HG02884 (cell line): ENCODE measurements at regions not wholly inside any gene's neighbourhood (a gene's known extent, or its start where the extent isn't known, plus 50 kb on each side); places are given as distances from the start of the nearest gene placed in this dataset.
A peak's percentile ranks its signal among the peaks of the same experiment; 100 is the strongest.

Source experiments
- ATAC-seq: cut with Tn5 transposase; IDR thresholded peaks from one replicate; pipeline ENCODE4 v1.9.1; 2021; ENCODE audit warnings: mild to moderate bottlenecking, moderate library complexity; ENCODE audit not compliant: unreplicated experiment

DNA sequence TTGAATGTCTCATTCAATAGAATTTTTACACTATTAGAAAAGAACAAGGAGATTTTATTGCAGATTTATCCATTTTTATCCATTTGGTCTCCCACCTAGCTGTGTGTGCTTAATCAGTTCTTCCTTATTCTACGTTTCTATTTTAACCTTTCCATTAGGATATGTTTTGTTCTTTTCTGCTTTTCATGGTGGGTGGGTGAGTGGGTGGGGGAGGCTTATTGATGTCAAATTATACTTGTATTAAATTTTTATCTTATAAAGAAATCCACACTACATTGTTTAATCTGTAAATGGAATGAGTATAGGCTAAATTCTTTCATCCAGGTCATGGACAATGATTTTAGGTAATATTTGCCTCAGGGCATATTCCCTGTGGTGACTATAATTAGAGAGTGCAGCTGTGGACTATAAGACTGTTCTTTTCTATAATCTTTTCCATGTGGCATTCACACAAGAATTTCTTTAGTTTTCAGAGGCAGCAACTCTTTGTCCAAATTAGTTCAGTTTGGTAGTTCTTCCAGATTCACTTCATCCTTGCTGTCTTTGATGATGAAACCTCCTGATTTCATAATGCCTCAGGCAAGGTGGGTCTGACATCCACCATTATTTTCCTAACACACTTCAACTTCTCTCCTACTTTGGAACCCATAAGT, 2451.8 kb downstream of the PCDH7 start:
- no peak for ATAC-seq

DNA sequence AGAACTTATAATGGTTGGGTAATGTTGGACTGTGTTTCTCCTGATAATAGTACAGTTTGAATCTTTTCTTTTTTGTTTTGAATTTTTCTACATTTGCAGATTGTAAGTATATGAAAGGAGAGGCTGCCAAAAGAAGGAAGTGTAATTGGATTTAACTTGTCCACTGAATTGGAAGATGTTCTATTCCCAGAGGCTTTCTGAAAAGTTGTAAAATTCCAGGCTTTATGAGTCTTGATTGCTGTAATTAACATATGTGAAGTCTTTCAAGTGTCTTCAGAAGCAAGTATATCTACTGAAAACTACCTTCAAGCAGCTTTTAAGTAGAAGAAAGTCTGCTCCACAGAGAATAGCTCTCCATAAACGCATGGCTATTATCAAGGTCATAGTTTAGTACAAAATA, 2456.4 kb downstream of the PCDH7 start:
- no peak for ATAC-seq

DNA sequence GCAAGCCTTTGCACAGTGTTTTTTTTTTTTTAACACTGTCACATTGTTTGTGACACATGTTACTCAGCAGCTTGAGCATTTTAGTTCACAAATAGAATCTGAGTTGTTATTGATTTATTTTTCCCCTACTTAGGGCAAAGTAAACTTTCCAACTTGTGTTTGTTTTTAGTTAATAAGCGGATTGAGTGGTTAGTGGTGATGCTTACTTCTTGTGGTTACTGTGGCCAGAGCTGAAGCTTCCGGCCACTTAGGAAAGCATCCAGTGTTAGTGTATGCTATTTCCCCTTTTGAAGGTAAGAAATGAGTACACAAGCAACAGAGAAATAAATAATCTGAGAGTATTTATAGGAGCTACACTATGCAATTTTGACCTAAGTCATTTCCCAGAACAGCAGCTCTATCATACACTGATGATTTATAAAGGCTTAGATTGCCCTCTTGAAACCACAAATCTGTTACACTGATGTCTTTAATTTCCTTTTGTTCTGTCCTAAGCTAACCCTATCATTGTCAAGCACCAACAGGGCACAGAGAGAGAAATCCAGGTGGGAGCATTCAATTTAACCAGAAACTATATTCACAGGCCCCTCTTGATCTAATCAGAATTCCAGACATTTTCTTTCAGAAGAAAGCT, 2464.6 kb downstream of the PCDH7 start:
- peak; percentile 83 for ATAC-seq

DNA sequence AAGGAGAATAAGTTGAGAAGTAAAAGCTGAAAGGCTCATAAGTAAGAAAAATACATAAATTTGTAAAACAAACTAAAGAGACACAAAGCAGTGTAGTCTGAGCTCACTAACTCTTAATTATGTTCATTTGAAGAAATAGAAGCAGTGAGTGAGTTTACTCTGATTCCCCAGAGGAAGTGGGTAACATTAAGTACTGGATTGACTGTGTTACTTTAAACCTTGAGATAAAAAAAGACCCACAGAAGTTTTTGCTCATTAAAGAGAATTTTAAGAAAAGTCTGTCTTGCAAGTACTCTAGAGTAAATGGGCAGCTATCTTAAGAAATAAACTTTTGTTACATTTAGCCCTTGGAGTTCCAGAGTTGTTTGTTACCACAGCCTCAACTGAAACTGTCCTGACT, 2466.9 kb downstream of the PCDH7 start:
- peak; percentile 37 for ATAC-seq

DNA sequence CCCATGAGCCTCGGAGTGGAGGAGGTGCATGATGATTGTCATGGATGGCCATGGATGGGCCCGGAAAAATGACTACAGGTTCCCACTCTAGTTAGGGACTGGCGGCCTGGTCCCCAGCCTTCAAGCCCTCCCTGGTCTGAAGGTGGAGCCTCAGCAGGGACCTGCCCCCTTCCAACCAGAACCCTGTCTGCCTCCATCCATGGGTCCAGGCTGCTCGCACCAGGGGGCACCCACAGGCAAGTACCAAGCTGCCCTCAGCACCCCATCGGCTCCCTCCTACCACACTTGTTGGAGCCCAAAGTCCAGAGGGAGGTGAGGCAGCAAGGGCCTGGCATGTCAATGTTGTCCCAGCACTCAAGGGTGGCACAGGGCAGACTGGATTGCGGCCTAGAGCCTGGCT, 2468.6 kb downstream of the PCDH7 start:
- no peak for ATAC-seq

DNA sequence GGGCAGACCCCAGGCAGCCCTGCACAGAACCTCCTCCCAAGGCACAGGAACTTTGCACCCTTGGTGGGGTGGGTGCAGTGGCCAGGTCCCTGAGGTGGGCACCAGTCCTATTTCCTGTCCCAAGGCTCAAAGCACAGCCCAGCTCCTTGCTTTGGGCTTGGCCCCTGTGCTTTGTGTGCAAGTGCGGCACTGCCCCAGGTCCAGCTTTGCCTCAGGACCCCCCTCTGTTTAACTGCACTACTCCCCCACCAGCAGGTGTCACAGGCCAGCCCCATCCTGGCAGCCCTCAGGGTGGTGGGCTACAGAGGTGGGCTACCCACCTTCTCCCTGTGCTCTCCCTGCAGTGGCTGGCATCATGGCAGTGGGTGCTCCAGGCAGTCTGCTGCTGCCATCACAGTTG, 2469.0 kb downstream of the PCDH7 start:
- ATAC-seq: no peak

DNA sequence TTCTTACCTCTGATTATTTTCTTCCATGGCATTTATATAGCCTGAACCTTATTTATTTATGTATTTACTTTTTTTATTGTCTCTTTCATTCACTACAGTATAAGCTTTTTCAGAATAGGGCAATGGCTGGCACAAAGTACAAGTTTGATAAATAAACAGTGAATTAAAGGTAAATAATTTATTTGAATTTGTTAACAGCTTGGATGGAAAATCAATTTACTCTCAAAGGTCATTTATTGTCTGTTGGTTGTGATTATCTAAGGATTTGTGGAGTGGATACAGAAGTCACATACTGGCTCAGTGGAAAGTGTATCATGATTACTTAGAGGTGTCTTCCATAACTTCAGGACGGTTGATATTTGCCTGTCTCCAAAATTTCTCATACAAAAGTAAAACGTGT, 2472.9 kb downstream of the PCDH7 start:
- no peak for ATAC-seq

DNA sequence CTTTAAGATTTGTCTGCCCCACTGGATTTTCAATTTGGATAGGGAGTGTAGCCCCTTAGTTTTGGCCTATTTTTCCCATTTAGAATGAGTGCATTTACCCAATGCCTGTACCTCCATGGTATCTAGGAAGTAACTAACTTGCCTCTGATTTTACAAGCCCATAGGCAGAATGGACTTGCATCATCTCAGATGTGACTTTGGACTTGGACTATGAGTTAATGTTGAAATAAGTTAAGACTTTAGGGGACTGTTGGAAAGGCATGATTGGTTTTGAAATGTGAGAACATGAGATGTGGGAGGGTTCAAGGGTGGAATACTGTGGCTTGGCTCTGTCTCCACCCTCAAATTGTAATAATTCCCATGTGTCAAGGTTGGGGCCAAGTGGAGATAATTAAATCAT, 2480.2 kb downstream of the PCDH7 start:
- no peak for ATAC-seq

DNA sequence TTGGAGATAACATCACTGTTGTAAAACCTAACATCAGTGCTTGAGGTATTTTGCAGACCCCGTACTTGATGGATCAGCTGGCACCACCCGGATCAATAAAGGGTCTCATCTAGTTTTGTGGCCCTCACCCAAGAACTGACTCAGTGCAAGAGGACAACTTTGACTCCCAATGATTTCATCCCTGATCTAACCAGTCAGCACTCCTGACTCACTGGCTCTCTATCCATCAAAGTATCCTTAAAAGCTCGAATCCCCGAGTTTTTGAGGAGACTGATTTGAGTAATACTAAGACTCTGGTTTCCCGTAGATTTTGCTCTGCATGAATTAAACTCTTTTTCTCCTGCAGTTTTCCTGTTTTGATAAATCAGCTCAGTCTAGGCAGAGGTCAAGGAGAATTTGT, 2498.1 kb downstream of the PCDH7 start:
- ATAC-seq: no peak

DNA sequence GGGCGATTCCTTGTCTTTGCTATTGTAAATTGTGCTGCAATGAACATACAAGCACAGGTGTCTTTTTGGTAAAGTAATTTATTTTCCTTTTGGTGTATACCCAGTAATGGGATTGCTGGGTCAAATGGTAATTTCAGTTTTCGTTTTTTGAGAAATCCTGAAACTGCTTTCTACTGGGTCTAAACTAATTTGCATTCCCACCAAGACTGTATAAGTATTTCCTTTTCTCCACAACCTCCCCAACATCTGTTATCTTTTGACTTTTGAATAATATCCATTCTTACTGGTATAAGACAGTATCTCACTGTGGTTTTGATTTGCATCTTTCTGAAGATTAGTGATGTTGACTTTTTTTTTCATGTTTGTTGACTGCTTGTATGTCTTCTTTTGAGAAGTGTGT, 2506.0 kb downstream of the PCDH7 start:
- ATAC-seq: no peak

DNA sequence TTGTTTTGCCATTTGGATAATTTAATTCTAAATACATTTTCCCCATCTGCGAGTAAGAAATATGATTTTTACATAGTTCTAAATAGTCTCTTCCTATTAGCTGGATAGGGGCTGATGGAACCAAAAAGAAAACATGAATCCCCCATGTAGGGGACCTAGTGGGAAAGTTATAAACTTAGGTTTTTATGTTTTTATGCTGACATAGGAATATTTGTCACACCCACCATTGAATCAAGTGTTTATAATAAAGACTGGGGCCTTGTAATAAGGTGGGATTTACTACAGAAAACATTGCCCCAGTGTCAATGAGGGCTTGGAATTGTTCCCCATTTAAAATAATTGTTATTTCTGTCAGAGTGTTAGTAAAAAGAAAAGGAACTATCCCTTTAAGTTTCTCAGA, 2506.6 kb downstream of the PCDH7 start:
- ATAC-seq: no peak

DNA sequence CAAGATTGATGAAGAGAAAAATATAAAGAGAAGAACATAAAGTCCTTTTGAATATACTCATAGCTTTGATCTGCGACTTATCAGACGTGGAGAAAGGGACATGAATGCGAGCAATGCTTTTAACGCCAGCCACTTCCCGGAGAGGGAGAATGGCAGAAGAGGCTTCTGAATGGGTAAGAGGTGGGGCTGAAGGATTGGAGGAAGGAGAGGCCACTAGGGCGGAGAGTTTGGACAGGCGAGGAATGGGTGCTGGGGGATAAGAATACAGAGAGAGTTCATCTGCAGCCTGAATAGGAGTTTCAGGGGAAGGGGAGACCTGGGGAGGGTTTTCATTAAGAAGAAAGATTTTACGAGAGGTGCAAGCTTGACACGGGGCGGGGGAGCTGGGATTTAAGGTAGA, 2534.9 kb downstream of the PCDH7 start:
- ATAC-seq: no peak

DNA sequence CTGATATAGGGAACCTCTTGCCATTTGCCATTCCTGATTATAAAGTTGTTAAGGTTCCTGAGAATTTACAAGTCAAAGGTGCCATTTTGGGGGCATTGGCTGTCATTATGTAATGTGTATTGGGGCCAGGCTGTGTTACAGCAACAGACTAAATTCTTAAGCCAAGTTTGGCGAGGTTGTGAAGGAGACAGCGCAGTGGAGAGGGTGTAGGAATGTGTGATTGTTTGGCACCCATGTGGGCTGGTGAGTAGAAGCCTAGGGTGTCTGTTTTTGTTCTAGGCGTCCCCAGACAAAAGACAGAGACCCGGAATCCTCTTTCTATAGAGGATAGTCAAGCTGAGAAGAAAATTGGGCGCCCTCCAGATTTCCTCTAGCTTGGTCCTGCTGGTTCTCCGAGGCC, 2535.3 kb downstream of the PCDH7 start:
- ATAC-seq: no peak

DNA sequence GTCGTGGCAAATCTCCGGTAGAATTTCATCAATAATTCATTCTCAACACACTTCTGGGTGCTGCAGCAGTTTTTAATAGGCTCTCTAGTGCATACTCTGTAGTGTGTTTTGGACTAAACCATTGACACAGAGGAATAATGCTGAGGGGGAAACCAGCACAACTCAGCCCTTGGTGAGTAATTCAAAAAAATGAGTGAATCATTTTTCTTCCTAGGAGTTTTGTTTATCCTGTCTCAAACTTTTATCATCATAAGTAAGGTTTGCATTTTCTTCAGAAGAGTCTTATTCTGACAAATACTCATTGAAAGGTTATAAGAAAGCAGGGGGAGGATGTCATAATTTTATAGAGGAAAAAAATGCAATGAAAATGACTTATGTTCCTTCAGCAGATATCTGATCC, 2542.7 kb downstream of the PCDH7 start:
- no peak for ATAC-seq

DNA sequence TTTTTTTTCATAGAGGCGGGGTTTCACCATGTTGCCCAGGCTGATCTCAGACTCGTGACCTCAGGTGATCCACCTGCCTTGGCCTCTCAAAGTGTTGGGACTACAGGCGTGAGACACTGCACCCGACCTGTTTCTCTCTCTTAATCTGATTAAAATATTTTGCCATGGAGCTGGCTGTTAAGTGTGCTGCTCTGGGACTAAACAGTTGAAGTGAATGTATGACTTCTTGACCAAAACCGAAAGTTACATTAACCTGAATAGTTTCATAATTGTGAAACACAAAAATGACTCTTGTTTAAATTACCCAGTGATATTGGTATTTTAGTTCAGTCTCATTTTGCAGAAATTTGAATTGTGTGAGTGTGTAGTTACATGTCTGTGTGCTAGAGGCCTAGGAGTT, 2548.6 kb downstream of the PCDH7 start:
- ATAC-seq: no peak

DNA sequence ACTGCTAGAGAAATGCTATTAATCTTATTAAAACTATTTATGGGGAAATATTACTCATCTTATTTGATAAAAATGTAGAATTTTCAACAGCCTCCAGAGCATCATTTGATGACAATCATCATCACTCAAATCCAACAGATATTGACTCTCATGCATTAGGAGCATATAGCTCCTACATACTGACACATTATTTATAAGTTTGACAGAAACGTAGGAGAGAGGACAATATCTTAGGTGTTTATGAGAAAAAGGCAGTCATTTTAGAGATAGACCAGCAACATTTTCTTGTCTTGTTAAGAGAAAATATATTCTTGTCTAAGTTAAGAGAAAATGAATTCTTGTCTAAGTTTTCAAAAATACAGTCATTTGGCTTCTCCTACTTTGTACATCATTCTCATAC, 2550.2 kb downstream of the PCDH7 start:
- no peak for ATAC-seq

DNA sequence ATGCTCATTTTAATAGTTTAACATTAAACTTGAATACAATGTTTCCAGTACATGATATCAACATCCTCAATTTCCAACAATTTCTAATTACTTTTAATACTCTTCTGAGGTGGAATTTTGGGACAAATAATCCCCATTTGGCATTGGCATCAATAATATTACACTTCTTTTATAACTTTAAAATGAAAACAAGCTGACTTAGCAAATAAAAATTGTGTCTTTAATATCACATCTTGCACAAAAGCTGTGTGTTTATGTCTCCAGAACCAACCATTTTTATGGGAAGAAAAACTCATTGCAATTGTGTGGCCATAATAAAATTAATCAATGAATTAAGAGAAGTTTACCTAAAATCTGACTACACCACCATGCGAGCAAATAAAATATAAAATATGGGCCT, 2552.6 kb downstream of the PCDH7 start:
- no peak for ATAC-seq

DNA sequence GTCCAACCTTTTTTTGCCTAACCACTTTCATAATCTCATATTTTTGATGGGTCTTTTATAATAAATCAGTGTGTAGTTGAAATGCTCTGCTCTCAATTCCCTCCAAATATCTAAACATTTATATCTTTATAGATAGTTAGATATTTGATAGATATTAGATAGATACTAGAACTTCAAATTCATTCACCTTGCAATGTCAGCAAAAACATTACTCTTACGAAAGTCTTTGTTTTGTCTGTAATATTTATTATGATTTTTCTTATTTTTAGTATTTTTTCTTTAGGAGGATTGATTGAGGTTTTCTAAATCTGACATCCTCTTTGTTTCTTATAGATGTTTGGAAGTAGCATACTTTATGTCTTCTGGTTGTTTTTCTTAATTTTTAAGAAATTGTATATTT, 2563.6 kb downstream of the PCDH7 start:
- no peak for ATAC-seq

DNA sequence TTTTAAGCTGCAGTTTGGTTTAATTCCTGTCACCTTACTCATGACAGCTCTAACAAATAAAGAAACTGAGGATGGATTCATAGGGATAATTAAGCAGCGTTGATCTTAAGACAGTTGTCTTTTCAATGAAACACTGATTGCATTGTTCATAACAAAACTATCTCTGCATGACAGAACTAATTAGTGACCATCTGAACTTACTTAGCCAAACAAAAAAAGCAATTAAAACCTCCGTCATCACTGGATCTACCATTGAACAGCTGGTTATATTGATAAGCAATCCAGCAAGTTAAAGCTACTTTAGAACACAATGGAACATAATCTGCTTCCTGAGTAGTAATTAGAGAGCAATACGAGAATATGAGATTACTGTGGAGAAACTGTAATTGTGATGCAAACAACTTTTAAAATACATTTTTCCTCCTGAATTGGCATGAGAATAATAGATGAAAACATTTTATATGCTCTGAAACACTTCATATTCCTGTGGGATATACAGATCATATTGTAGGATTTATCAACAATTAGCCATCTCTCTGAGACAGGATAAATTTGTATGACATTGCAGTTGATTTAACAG, 2576.8 kb downstream of the PCDH7 start:
- ATAC-seq: no peak

DNA sequence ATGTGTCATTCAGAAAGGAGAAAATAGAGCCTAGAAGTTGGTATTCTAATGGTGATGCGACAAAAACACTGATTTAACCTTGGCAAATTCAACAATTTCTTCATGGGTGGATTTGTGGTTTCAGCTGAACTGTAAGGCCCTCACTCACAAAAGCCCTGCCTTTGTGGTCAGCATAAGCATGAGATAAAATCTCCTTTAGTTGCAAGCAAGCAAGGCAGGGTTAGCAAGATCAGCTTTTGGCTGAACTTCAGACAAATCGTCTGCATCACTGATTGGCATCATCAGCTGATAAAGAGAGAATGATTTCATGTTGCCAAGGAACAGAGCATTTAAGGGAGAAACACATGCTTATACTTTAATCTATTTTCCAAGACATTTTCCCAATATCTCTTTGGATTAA, 2582.2 kb downstream of the PCDH7 start:
- no peak for ATAC-seq

DNA sequence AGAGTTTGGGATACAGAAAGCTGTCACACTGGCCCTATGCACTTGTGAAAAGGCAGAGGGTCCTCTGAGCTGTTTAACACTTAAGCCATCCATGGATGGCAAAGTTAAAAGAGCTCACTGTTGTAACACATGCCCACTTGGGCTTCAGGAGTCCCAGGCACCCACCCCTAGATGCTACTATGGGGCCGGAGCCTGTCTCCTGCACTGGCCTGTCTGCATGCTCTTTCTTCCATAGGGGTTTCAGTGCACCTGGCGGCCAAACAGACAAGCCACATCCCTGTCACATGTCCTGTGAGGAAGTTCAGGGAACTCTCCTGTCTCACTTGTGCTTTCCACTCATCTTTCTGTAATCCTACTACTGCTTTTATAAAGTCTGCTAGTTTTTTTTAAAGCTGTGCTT, 2586.0 kb downstream of the PCDH7 start:
- ATAC-seq: no peak

DNA sequence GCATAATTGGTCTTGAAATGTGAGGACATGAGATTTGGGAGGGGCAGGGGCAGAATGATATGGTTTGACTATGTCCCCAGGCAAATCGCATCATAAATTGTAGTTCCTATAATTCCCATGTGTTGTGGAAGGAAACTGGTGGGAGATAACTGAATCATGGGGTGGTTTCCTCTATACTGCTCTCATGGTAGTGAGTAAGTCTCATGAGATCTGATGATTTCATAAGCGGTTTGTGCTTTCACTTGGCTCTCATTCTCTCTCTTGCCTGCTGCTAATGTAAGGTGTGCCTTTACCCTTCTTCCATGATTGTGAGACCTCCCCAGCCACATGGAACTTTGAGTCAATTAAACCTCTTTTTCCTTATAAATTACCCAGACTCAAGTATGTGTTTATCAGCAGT, 2595.9 kb downstream of the PCDH7 start:
- no peak for ATAC-seq

DNA sequence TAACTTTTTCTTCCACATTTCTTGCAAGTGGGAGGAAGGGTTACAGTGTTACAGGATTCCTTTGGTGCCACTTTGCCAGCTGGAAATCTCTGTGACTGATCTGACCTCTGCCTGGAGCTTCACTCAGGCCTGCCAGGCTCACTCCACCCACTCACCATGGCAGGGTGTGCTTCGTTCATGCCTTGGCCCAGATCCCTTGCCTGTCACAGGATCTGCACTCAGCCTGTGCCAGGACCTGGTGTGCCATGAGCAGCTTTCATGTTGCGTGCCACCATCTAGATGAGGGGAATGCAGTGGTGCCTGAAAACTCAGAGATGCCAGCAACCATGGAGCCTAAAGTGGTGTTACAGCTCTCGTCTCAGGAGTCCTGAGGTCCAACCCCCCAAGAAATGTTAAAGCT, 2596.4 kb downstream of the PCDH7 start:
- ATAC-seq: no peak
